ENCODE measurements at regions not wholly inside any gene's neighbourhood (a gene's known extent, or its start where the extent isn't known, plus 50 kb on each side); places are given as distances from the start of the nearest gene placed in this dataset.

GRCh38 chr16:73143576-73144422 lies 95.9 kb upstream of the ZFHX3 start:
- TF ChIP-seq CTCF (IDR thresholded peaks at IDR 0.05), result no peak
- TF ChIP-seq POLR2AphosphoS5 (IDR thresholded peaks at IDR 0.05), result no peak
- TF ChIP-seq EP300 (IDR thresholded peaks at IDR 0.05; ENCODE audit: low read depth), result no peak
